H1 (cell line): ENCODE measurements at regions not wholly inside any gene's neighbourhood (a gene's known extent, or its start where the extent isn't known, plus 50 kb on each side); places are given as distances from the start of the nearest gene placed in this dataset.

Source experiments
- CTCF ChIA-PET: fragments of 300-600 bp; sonication (Branson Sonifier 250); formaldehyde crosslinking; loops from one replicate; lab custom pipeline; 2021; ENCODE audit not compliant: partially characterized antibody; lab: Charles Lee
- POLR2A ChIA-PET: fragments of 300-600 bp; sonication (Branson Sonifier 250); formaldehyde crosslinking; loops from one replicate; lab custom pipeline; 2021; ENCODE audit warnings: inconsistent platforms; ENCODE audit not compliant: partially characterized antibody; lab: Charles Lee
- DNase-seq, 2 experiments: peaks; one replicate each; pipeline versions ENCODE4 v3.0.0 to v3.0.0-alpha.2; 2010 to 2022; ENCODE audit warnings: low spot score in 2 of 2, low read depth in 1 of 2, mixed read lengths in 1 of 2
- FAIRE-seq: peaks from 2 replicates; lab custom pipeline; 2011; peaks lifted over from hg19 to GRCh38; lab: Jason Lieb, UNC
- H2AFZ ChIP-seq: 2 replicates; pipeline ENCODE4 v1.8.1; 2012; ENCODE audit warnings: low read length, inconsistent platforms
- H2AK5ac ChIP-seq: 2 replicates; pipeline ENCODE4 v1.6.1; 2013; ENCODE audit warnings: low read depth, low read length
- H2BK120ac ChIP-seq: replicated peaks from 2 replicates; pipeline ENCODE3; 2013; ENCODE audit warnings: low read depth, low read length, inconsistent platforms
- H2BK12ac ChIP-seq: 2 replicates; pipeline ENCODE4 v1.6.1; 2013; ENCODE audit warnings: low read depth, low read length
- H2BK15ac ChIP-seq: 2 replicates; pipeline ENCODE4 v1.6.1; 2013; ENCODE audit warnings: low read length
- H2BK20ac ChIP-seq: 2 replicates; pipeline ENCODE4 v1.6.1; 2013; ENCODE audit warnings: low read length
- H2BK5ac ChIP-seq: 2 replicates; pipeline ENCODE4 v1.6.1; 2013; ENCODE audit warnings: low read depth, low read length
- H3K14ac ChIP-seq: 2 replicates; pipeline ENCODE4 v1.6.1; 2013; ENCODE audit warnings: inconsistent platforms; ENCODE audit not compliant: insufficient read length
- H3K18ac ChIP-seq: 2 replicates; pipeline ENCODE4 v1.6.1; 2013; ENCODE audit warnings: low read length; ENCODE audit errors: extremely low read depth
- H3K23ac ChIP-seq: 2 replicates; pipeline ENCODE4 v1.6.1; 2013; ENCODE audit warnings: inconsistent platforms; ENCODE audit not compliant: insufficient read length
- H3K23me2 ChIP-seq: 2 replicates; pipeline ENCODE4 v1.6.1; 2013; ENCODE audit warnings: low read depth, low read length
- H3K27ac ChIP-seq: 2 replicates; pipeline ENCODE4 v1.6.1; 2011; ENCODE audit warnings: low read depth, low read length, inconsistent platforms
- H3K27me3 ChIP-seq, 4 experiments: replicated peaks in 1 of 4; 1 replicate in 1 of 4; 2 replicates in 3 of 4; pipeline versions ENCODE4 v1.6.1 to v1.8.1; 2011 to 2013; ENCODE audit warnings: low read length in 3 of 4, mild to moderate bottlenecking in 3 of 4, inconsistent platforms in 2 of 4, mixed read lengths in 2 of 4, moderate library complexity in 1 of 4; ENCODE audit not compliant: control insufficient read depth in 3 of 4, insufficient read depth in 3 of 4; ENCODE audit errors: extremely low read depth in 1 of 4
- H3K36me3 ChIP-seq, 4 experiments: 2 replicates each; pipeline versions ENCODE4 v1.6.1 to v1.8.1; 2011 to 2013; ENCODE audit warnings: mild to moderate bottlenecking in 4 of 4, low read length in 3 of 4, moderate library complexity in 2 of 4, control low read depth in 1 of 4, inconsistent platforms in 1 of 4; ENCODE audit not compliant: insufficient read depth in 4 of 4, control insufficient read depth in 2 of 4
- H3K4ac ChIP-seq: replicated peaks from 2 replicates; pipeline ENCODE3; 2013; ENCODE audit warnings: low read length, low read depth, mixed read lengths, inconsistent platforms; ENCODE audit not compliant: insufficient read length
- H3K4me1 ChIP-seq, 4 experiments: replicated peaks in 1 of 4; 1 replicate in 1 of 4; 2 replicates in 3 of 4; pipeline versions ENCODE4 v1.6.1 to v1.8.1; 2011 to 2013; ENCODE audit warnings: low read length in 3 of 4, inconsistent platforms in 2 of 4, mixed read lengths in 1 of 4; ENCODE audit not compliant: insufficient read depth in 4 of 4, control insufficient read depth in 3 of 4
- H3K4me2 ChIP-seq, 2 experiments: 2 replicates each; pipeline versions ENCODE4 v1.6.1 to v1.8.1; 2011 to 2013; ENCODE audit warnings: low read depth in 2 of 2, low read length in 2 of 2, control low read depth in 1 of 2, inconsistent platforms in 1 of 2, mild to moderate bottlenecking in 1 of 2; ENCODE audit not compliant: insufficient read depth in 1 of 2
- H3K4me3 ChIP-seq, 4 experiments: fragments of 200-600, 300-600 bp in 1 of 4; sonication (generic), shearing (Covaris generic), sonication (Bioruptor Twin) in 1 of 4; 2 replicates each; pipeline versions ENCODE4 v1.5.1 to v1.8.1; 2011 to 2016; ENCODE audit warnings: low read length in 4 of 4, low read depth in 3 of 4, control low read depth in 2 of 4, inconsistent platforms in 2 of 4, mild to moderate bottlenecking in 2 of 4, mixed read lengths in 1 of 4, moderate library complexity in 1 of 4; ENCODE audit not compliant: insufficient read depth in 2 of 4; ENCODE audit errors: extremely low read depth in 1 of 4
- H3K56ac ChIP-seq: replicated peaks from 2 replicates; pipeline ENCODE3; 2013; ENCODE audit warnings: low read depth, mild to moderate bottlenecking, mixed read lengths, low read length, inconsistent platforms; ENCODE audit not compliant: insufficient read length
- H3K79me1 ChIP-seq: 2 replicates; pipeline ENCODE4 v1.6.1; 2013; ENCODE audit warnings: low read depth, low read length, control low read depth
- H3K79me2 ChIP-seq, 2 experiments: 2 replicates each; pipeline versions ENCODE4 v1.6.1 to v1.8.1; 2012 to 2013; ENCODE audit warnings: low read length in 2 of 2, mild to moderate bottlenecking in 2 of 2, inconsistent platforms in 1 of 2; ENCODE audit not compliant: insufficient read depth in 2 of 2, control insufficient read depth in 1 of 2
- H3K9ac ChIP-seq, 4 experiments: replicated peaks in 1 of 4; 1 replicate in 1 of 4; 2 replicates in 3 of 4; pipeline versions ENCODE4 v1.6.1 to v1.8.1; 2011 to 2013; ENCODE audit warnings: low read depth in 3 of 4, low read length in 3 of 4, control low read depth in 2 of 4, mild to moderate bottlenecking in 2 of 4, moderate library complexity in 2 of 4, inconsistent platforms in 1 of 4; ENCODE audit errors: extremely low read depth in 1 of 4
- H3K9me3 ChIP-seq, 2 experiments: 2 replicates each; pipeline versions ENCODE4 v1.6.1 to v1.8.1; 2012 to 2013; ENCODE audit warnings: mild to moderate bottlenecking in 2 of 2, moderate library complexity in 2 of 2, control low read depth in 1 of 2, inconsistent platforms in 1 of 2, low read depth in 1 of 2, low read length in 1 of 2, mixed read lengths in 1 of 2; ENCODE audit not compliant: insufficient read depth in 2 of 2
- H4K20me1 ChIP-seq, 2 experiments: replicated peaks in 1 of 2; 2 replicates each; pipeline versions ENCODE3 to v1.8.1; 2011 to 2013; ENCODE audit warnings: inconsistent platforms in 2 of 2, low read length in 2 of 2, mild to moderate bottlenecking in 1 of 2; ENCODE audit not compliant: insufficient read depth in 2 of 2, control insufficient read depth in 1 of 2
- H4K5ac ChIP-seq: 2 replicates; pipeline ENCODE4 v1.6.1; 2013; ENCODE audit warnings: low read length, low read depth, mixed read lengths, inconsistent platforms; ENCODE audit not compliant: insufficient read length
- H4K8ac ChIP-seq: 2 replicates; pipeline ENCODE4 v1.8.0; 2013; ENCODE audit warnings: mild to moderate bottlenecking, moderate library complexity, low read length, inconsistent platforms; ENCODE audit not compliant: insufficient read depth; ENCODE audit errors: extremely low read depth
- H4K91ac ChIP-seq: replicated peaks from 2 replicates; pipeline ENCODE3; 2013; ENCODE audit warnings: low read length, mixed read lengths, inconsistent platforms; ENCODE audit not compliant: insufficient read length
- ATF3 ChIP-seq: IDR thresholded peaks from 2 replicates; pipeline ENCODE4 v1.6.1; 2011; ENCODE audit warnings: low read depth, mild to moderate bottlenecking, low read length; ENCODE audit not compliant: insufficient read depth
- BACH1 ChIP-seq: IDR thresholded peaks from 2 replicates; pipeline ENCODE4 v1.6.1; 2012; ENCODE audit warnings: low read length, improper control_type of control experiment
- EZH2 ChIP-seq: fragments of 200-600 bp; sonication (generic); IDR thresholded peaks from 2 replicates; pipeline ENCODE4 v1.7.1; 2012; ENCODE audit warnings: low read depth, mild to moderate bottlenecking, moderate library complexity, low read length, inconsistent platforms; ENCODE audit not compliant: severe bottlenecking
- GTF2F1 ChIP-seq: IDR thresholded peaks from 2 replicates; pipeline ENCODE4 v1.6.1; 2012; ENCODE audit warnings: low read depth, low read length, improper control_type of control experiment, borderline replicate concordance
- KDM1A ChIP-seq: fragments of 200-600, 300-600 bp; sonication (generic); IDR thresholded peaks from 2 replicates; pipeline ENCODE4 v1.7.1; 2016; ENCODE audit warnings: mild to moderate bottlenecking, low read length, borderline replicate concordance
- NANOG ChIP-seq: IDR thresholded peaks from 2 replicates; pipeline ENCODE4 v1.6.1; 2011; ENCODE audit warnings: low read length, low read depth, mild to moderate bottlenecking, inconsistent platforms; ENCODE audit not compliant: insufficient read depth, poor library complexity, severe bottlenecking
- RBBP5 ChIP-seq: IDR thresholded peaks from 2 replicates; pipeline ENCODE4 v1.7.1; 2012; ENCODE audit warnings: low read depth, mild to moderate bottlenecking, inconsistent platforms, low read length, moderate library complexity, borderline replicate concordance
- RXRA ChIP-seq: IDR thresholded peaks from 2 replicates; pipeline ENCODE4 v1.6.1; 2011; ENCODE audit warnings: low read depth, mild to moderate bottlenecking, low read length, moderate library complexity; ENCODE audit not compliant: insufficient read depth
- SAP30 ChIP-seq: fragments of 300-600 bp; sonication (generic); IDR thresholded peaks from 2 replicates; pipeline ENCODE4 v1.7.1; 2012; ENCODE audit warnings: low read length, moderate library complexity, mild to moderate bottlenecking, inconsistent platforms; ENCODE audit not compliant: insufficient read depth, insufficient replicate concordance
- SP2 ChIP-seq: IDR thresholded peaks from 2 replicates; pipeline ENCODE4 v1.6.1; 2012; ENCODE audit warnings: mild to moderate bottlenecking, low read length, inconsistent platforms
- TAF7 ChIP-seq: optimal IDR thresholded peaks from 2 replicates; pipeline ENCODE3; 2011; ENCODE audit warnings: low read depth, mild to moderate bottlenecking, inconsistent platforms, low read length, moderate library complexity, borderline replicate concordance
- USF2 ChIP-seq: IDR thresholded peaks from 2 replicates; pipeline ENCODE4 v1.6.1; 2011; ENCODE audit warnings: low read length, improper control_type of control experiment
- YY1 ChIP-seq: IDR thresholded peaks from 2 replicates; pipeline ENCODE4 v1.6.1; 2011; ENCODE audit warnings: low read depth, mild to moderate bottlenecking, low read length
- WGBS, 2 experiments: shearing (Covaris generic) in 1 of 2; methylation state at CpG; one replicate each; pipeline versions ENCODE4 v1.1.6 to v1.1.7; 2013 to 2015; ENCODE audit warnings: low lambda C conversion rate in 2 of 2, mixed read lengths in 2 of 2, inconsistent platforms in 1 of 2, low coverage in 1 of 2, missing lambda C conversion rate in 1 of 2; ENCODE audit not compliant: insufficient replicate concordance in 2 of 2, insufficient coverage in 1 of 2, insufficient read length in 1 of 2; ENCODE audit errors: extremely low coverage in 1 of 2, missing lambda C conversion rate in 1 of 2; 5-methylcytosine and 5-hydroxymethylcytosine counted together

GRCh38 chr4:149881744-149882143, 66.1 kb upstream of the IQCM start:
- H4K8ac ChIP-seq, result no peak overlapping the region
- no peaks in the 10 kb centered on the region for H3K36me3 ChIP-seq
- H3K4me1 ChIP-seq, result no peaks in the 10 kb centered on the region
- CTCF ChIA-PET, result no interaction called here
- no peak overlapping the region for H3K4me2 ChIP-seq
- 85% methylated on average over 1 of the region's 1 CpG; no CpG with 5 or more reads in 1 of the 2 experiments for WGBS, 2 experiments
- no peaks in the 10 kb centered on the region for H4K20me1 ChIP-seq
- FAIRE-seq (no peak), DNase-seq (no peak)
- no peak overlapping the region for H3K9ac ChIP-seq
- POLR2A ChIA-PET, result interaction anchor here (1.0 kb wide), 1 partner anchor 10 kb away, joined by 3 read pairs; no protein-coding TSS in a partner anchor
- H4K5ac ChIP-seq, result no peak overlapping the region
- H3K4me3 ChIP-seq, result no peak overlapping the region
- H3K79me1 ChIP-seq, result no peaks in the 10 kb centered on the region
- H3K79me2 ChIP-seq, result no peaks in the 10 kb centered on the region
- no peak overlapping the region for H3K27ac ChIP-seq
- no peak overlapping the region for H2BK120ac ChIP-seq
- H2BK15ac ChIP-seq, result no peak overlapping the region
- H3K18ac ChIP-seq, result no peak overlapping the region
- no peak overlapping the region for H2BK5ac ChIP-seq
- H3K56ac ChIP-seq, result no peak overlapping the region
- no peak overlapping the region for H2BK12ac ChIP-seq
- H3K9me3 ChIP-seq, result no peaks in the 10 kb centered on the region
- H2AFZ ChIP-seq, result no peak overlapping the region
- H3K23me2 ChIP-seq, result no peaks in the 10 kb centered on the region; the same call in 1 of the 2 replicates
- no peak overlapping the region for H3K14ac ChIP-seq
- no peak overlapping the region for H4K91ac ChIP-seq
- H3K27me3 ChIP-seq, result no peaks in the 10 kb centered on the region
- no peak overlapping the region for H2BK20ac ChIP-seq
- no peak overlapping the region for H3K4ac ChIP-seq
- H3K23ac ChIP-seq, result no peak overlapping the region
- H2AK5ac ChIP-seq, result no peak overlapping the region
- TF ChIP-seq KDM1A, result no peak
- no peak for TF ChIP-seq GTF2F1
- TF ChIP-seq NANOG, result no peak
- no peak for TF ChIP-seq ATF3
- TF ChIP-seq BACH1, result no peak
- TF ChIP-seq USF2, result no peak
- TF ChIP-seq TAF7, result no peak
- TF ChIP-seq SP2, result no peak
- TF ChIP-seq RXRA, result no peak
- TF ChIP-seq EZH2, result no peak
- no peak for TF ChIP-seq RBBP5
- TF ChIP-seq YY1, result no peak
- no peak for TF ChIP-seq SAP30
